ENCODE measurements at regions not wholly inside any gene's neighbourhood (a gene's known extent, or its start where the extent isn't known, plus 50 kb on each side); places are given as distances from the start of the nearest gene placed in this dataset.

- TF ChIP-seq CTCF (conservative IDR thresholded peaks at IDR 0.05; ENCODE audit: low read depth in 2 of 2) (no peak), CREB1 (CRISPR knock-in tag; IDR thresholded peaks at IDR 0.05; ENCODE audit: low read depth) (no peak), STAT1 (IDR thresholded peaks at IDR 0.05; ENCODE audit: unreplicated experiment) (no peak)
Measured at GRCh38 chr10:75347186-75347585, 54.4 kb downstream of the ZNF503 start.
